ENCODE measurements at regions not wholly inside any gene's neighbourhood (a gene's known extent, or its start where the extent isn't known, plus 50 kb on each side); places are given as distances from the start of the nearest gene placed in this dataset.

DNA sequence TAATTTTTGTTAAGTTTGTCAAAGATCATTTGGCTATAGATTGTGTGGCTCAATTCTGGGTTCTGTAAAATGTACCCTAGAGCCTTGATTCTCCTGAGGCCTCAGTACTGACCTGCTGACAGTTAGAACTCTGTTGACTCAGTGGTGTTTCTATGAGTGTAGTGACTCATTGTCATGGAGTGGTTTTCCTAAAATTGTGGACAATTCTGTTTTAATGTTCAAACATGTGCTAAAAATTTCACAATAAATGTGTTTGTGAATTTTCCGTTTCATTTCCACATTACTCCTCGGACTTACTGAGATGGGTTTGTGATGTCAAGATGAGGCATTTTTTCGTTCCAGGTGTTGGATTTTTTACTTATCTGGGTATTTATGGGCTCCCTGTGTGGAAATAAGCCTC, 695.9 kb downstream of the TMEM121 start:
- no peak overlapping the region for H3K56ac ChIP-seq (replicated peaks; ENCODE audit: insufficient read length, low read depth, low read length)
- H3K79me1 ChIP-seq (ENCODE audit: low read depth, low read length), result no peaks in the 10 kb centered on the region
- H3K4me1 ChIP-seq (replicated peaks in 1 of 4; ENCODE audit: control insufficient read depth in 3 of 4, insufficient read depth in 4 of 4, low read length in 3 of 4), result no peaks in the 10 kb centered on the region
- H3K4ac ChIP-seq (replicated peaks; ENCODE audit: insufficient read length, low read depth, low read length), result no peak overlapping the region
- H3K27ac ChIP-seq (ENCODE audit: low read depth, low read length), result no peak overlapping the region
- no peak overlapping the region for H2BK15ac ChIP-seq (ENCODE audit: low read length)
- no peaks in the 10 kb centered on the region for H4K20me1 ChIP-seq (replicated peaks in 1 of 2; ENCODE audit: control insufficient read depth in 1 of 2, insufficient read depth in 2 of 2, low read length in 2 of 2)
- no peak overlapping the region for H3K14ac ChIP-seq (ENCODE audit: insufficient read length)
- POLR2A ChIA-PET (ENCODE audit: partially characterized antibody), result no interaction called here
- no peaks in the 10 kb centered on the region for H3K36me3 ChIP-seq (ENCODE audit: control insufficient read depth in 2 of 4, insufficient read depth in 4 of 4, low read length in 3 of 4)
- DNase-seq (ENCODE audit: low read depth in 1 of 2, low spot score in 2 of 2) (no peak), FAIRE-seq (no peak)
- H4K5ac ChIP-seq (ENCODE audit: insufficient read length, low read depth, low read length), result no peak overlapping the region
- H3K4me3 ChIP-seq (ENCODE audit: extremely low read depth in 1 of 4, insufficient read depth in 2 of 4, low read depth in 3 of 4, low read length in 4 of 4), result no peak overlapping the region
- CTCF ChIA-PET (ENCODE audit: partially characterized antibody), result no interaction called here
- no peak for TF ChIP-seq TCF12 (IDR thresholded peaks at IDR 0.05; ENCODE audit: low read depth, low read length)
- no peak for TF ChIP-seq CREB1 (IDR thresholded peaks at IDR 0.05)
- no peak for TF ChIP-seq HDAC2 (IDR thresholded peaks at IDR 0.05; ENCODE audit: borderline replicate concordance in 1 of 2, low read depth in 2 of 2, low read length in 2 of 2)
- TF ChIP-seq SIX5 (IDR thresholded peaks at IDR 0.05; ENCODE audit: low read depth, low read length), result no peak
- TF ChIP-seq KDM1A (IDR thresholded peaks at IDR 0.05; ENCODE audit: borderline replicate concordance, low read length), result no peak
- TF ChIP-seq, protein P1, sequence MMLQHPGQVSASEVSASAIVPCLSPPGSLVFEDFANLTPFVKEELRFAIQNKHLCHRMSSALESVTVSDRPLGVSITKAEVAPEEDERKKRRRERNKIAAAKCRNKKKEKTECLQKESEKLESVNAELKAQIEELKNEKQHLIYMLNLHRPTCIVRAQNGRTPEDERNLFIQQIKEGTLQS (IDR thresholded peaks at IDR 0.05; ENCODE audit: insufficient read depth, low read depth, low read length), result no peak
- no peak for TF ChIP-seq TAF7 (optimal IDR thresholded peaks at IDR 0.05; ENCODE audit: borderline replicate concordance, low read depth, low read length)
- no peak for TF ChIP-seq SIRT6 (IDR thresholded peaks at IDR 0.05; ENCODE audit: low read length)
- no peak for TF ChIP-seq TAF1 (IDR thresholded peaks at IDR 0.05; ENCODE audit: low read depth, low read length)
- H2BK5ac ChIP-seq (ENCODE audit: low read depth, low read length), result no peak overlapping the region
- H3K27me3 ChIP-seq (replicated peaks in 1 of 4; ENCODE audit: control insufficient read depth in 3 of 4, extremely low read depth in 1 of 4, insufficient read depth in 3 of 4, low read length in 3 of 4), result no peaks in the 10 kb centered on the region
- no peaks in the 10 kb centered on the region for H3K23me2 ChIP-seq (ENCODE audit: low read depth, low read length)
- no peak overlapping the region for H3K23ac ChIP-seq (ENCODE audit: insufficient read length)
- no peak overlapping the region for H2BK12ac ChIP-seq (ENCODE audit: low read depth, low read length)
- no peak overlapping the region for H3K18ac ChIP-seq (ENCODE audit: extremely low read depth, low read length)
- no peak overlapping the region for H2AFZ ChIP-seq (ENCODE audit: low read length)
- H4K8ac ChIP-seq (ENCODE audit: extremely low read depth, insufficient read depth, low read length), result no peak overlapping the region
- no peak overlapping the region for H3K4me2 ChIP-seq (ENCODE audit: insufficient read depth in 1 of 2, low read depth in 2 of 2, low read length in 2 of 2)
- H2BK120ac ChIP-seq (replicated peaks; ENCODE audit: low read depth, low read length), result no peak overlapping the region
- no peak overlapping the region for H3K9ac ChIP-seq (replicated peaks in 1 of 4; ENCODE audit: extremely low read depth in 1 of 4, low read depth in 3 of 4, low read length in 3 of 4)
- no peak overlapping the region for H2BK20ac ChIP-seq (ENCODE audit: low read length)
- H4K91ac ChIP-seq (replicated peaks; ENCODE audit: insufficient read length, low read length), result no peak overlapping the region
- 72% methylated on average over 3 of the region's 3 CpGs; no CpG with 5 or more reads in 1 of the 2 experiments for WGBS, 2 experiments (ENCODE audit: extremely low coverage in 1 of 2, insufficient coverage in 1 of 2, insufficient read length in 1 of 2, insufficient replicate concordance in 2 of 2, low coverage in 1 of 2, low lambda C conversion rate in 2 of 2, missing lambda C conversion rate in 1 of 2)
- H2AK5ac ChIP-seq (ENCODE audit: low read depth, low read length), result no peak overlapping the region
- peaks cover 64 to 66% of the 10 kb centered on the region in 2 experiments for H3K9me3 ChIP-seq (ENCODE audit: insufficient read depth in 2 of 2, low read depth in 1 of 2, low read length in 1 of 2)
- no peaks in the 10 kb centered on the region for H3K79me2 ChIP-seq (ENCODE audit: control insufficient read depth in 1 of 2, insufficient read depth in 2 of 2, low read length in 2 of 2)

All from H1 (cell line).